Neural cell (in vitro differentiated cells): ENCODE measurements at regions not wholly inside any gene's neighbourhood (a gene's known extent, or its start where the extent isn't known, plus 50 kb on each side); places are given as distances from the start of the nearest gene placed in this dataset.

ENCODE experiments used
- H2AFZ ChIP-seq: fragments of 200-600, 300-800 bp; sonication (generic), shearing (Covaris generic); 2 replicates; pipeline ENCODE4 v1.6.0; 2014; ENCODE audit warnings: low read depth, mild to moderate bottlenecking, antibody characterized with exemption, low read length, moderate library complexity
- H3F3A ChIP-seq: fragments of 200-600 bp; shearing (Covaris generic); 2 replicates; pipeline ENCODE4 v1.6.1; 2016; ENCODE audit warnings: mild to moderate bottlenecking, moderate library complexity, mixed read lengths, antibody characterized with exemption, low read length; ENCODE audit not compliant: insufficient read depth, poor library complexity, severe bottlenecking
- H3K27ac ChIP-seq: fragments of 200-600, 300-800 bp; sonication (generic), shearing (Covaris generic); 2 replicates; pipeline ENCODE4 v1.5.1; 2014; ENCODE audit warnings: mild to moderate bottlenecking, low read length, moderate library complexity
- H3K27me3 ChIP-seq: fragments of 300-800, 200-600 bp; sonication (generic), shearing (Covaris generic); 2 replicates; pipeline ENCODE4 v1.6.0; 2014; ENCODE audit warnings: mild to moderate bottlenecking, low read depth, low read length, moderate library complexity; ENCODE audit not compliant: insufficient read depth
- H3K36me3 ChIP-seq: fragments of 300-800, 200-600 bp; sonication (generic), shearing (Covaris generic); 2 replicates; pipeline ENCODE4 v1.5.1; 2014; ENCODE audit warnings: mild to moderate bottlenecking, antibody characterized with exemption, low read length, moderate library complexity; ENCODE audit not compliant: insufficient read depth
- H3K4me2 ChIP-seq: fragments of 300-800, 200-600 bp; sonication (generic), shearing (Covaris generic); 2 replicates; pipeline ENCODE4 v1.6.0; 2014; ENCODE audit warnings: mild to moderate bottlenecking, low read length
- H3K4me3 ChIP-seq: fragments of 300-800, 200-600 bp; sonication (generic), shearing (Covaris generic); 2 replicates; pipeline ENCODE4 v1.5.1; 2014; ENCODE audit warnings: mild to moderate bottlenecking, low read length, moderate library complexity
- H3K79me2 ChIP-seq: fragments of 200-600 bp; shearing (Covaris generic); replicated peaks from 2 replicates; pipeline ENCODE4 v1.6.0; 2014; ENCODE audit warnings: mild to moderate bottlenecking, low read length, moderate library complexity; ENCODE audit not compliant: insufficient read depth
- H3K9ac ChIP-seq: fragments of 300-800, 200-600 bp; sonication (generic), shearing (Covaris generic); 2 replicates; pipeline ENCODE4 v1.6.1; 2016; ENCODE audit warnings: mild to moderate bottlenecking, low read length, mixed read lengths
- H3K9me2 ChIP-seq: fragments of 200-600 bp; shearing (Covaris generic); 2 replicates; pipeline ENCODE4 v1.6.1; 2016; ENCODE audit warnings: mild to moderate bottlenecking, low read length, mixed read lengths; ENCODE audit not compliant: insufficient read depth
- H3K9me3 ChIP-seq: fragments of 200-600, 300-800 bp; sonication (generic), shearing (Covaris generic); 2 replicates; pipeline ENCODE4 v1.6.1; 2016; ENCODE audit warnings: mild to moderate bottlenecking, mixed run types, low read length, moderate library complexity, mixed read lengths
- H4K20me1 ChIP-seq: fragments of 200-600 bp; shearing (Covaris generic); 2 replicates; pipeline ENCODE4 v1.6.1; 2016; ENCODE audit warnings: mild to moderate bottlenecking, mixed run types; ENCODE audit not compliant: insufficient read depth
- EP300 ChIP-seq: fragments of 450-650 bp; conservative IDR thresholded peaks from 2 replicates; pipeline ENCODE4 v1.6.1; 2014; ENCODE audit warnings: antibody characterized with exemption, mild to moderate bottlenecking, moderate library complexity; ENCODE audit not compliant: poor library complexity, severe bottlenecking
- EZH2 ChIP-seq: fragments of 200-600, 300-800 bp; shearing (Covaris generic), sonication (generic); IDR thresholded peaks from 2 replicates; pipeline ENCODE4 v1.6.1; 2014; ENCODE audit warnings: antibody characterized with exemption, low read length, borderline replicate concordance, mild to moderate bottlenecking; ENCODE audit not compliant: insufficient read depth, poor library complexity, severe bottlenecking
- MXI1 ChIP-seq: fragments of 450-650 bp; conservative IDR thresholded peaks from 2 replicates; pipeline ENCODE4 v1.6.1; 2014; ENCODE audit warnings: antibody characterized with exemption, mild to moderate bottlenecking; ENCODE audit not compliant: poor library complexity, severe bottlenecking
- POLR2AphosphoS5 ChIP-seq: IDR thresholded peaks from 2 replicates; pipeline ENCODE4 v1.6.1; 2012
- RAD21 ChIP-seq: fragments of 450-650 bp; conservative IDR thresholded peaks from 2 replicates; pipeline ENCODE4 v1.6.1; 2014; ENCODE audit warnings: antibody characterized with exemption, mild to moderate bottlenecking, moderate library complexity
- REST ChIP-seq: IDR thresholded peaks from 2 replicates; pipeline ENCODE4 v1.6.1; 2012; ENCODE audit warnings: borderline replicate concordance
- SMC3 ChIP-seq: fragments of 450-650 bp; conservative IDR thresholded peaks from 2 replicates; pipeline ENCODE4 v1.6.1; 2014; ENCODE audit warnings: antibody characterized with exemption, mild to moderate bottlenecking, moderate library complexity; ENCODE audit not compliant: poor library complexity
- TAF1 ChIP-seq: IDR thresholded peaks from 2 replicates; pipeline ENCODE4 v1.6.1; 2012; ENCODE audit warnings: low read depth
- TF ChIP-seq, protein P1 (sequence below): fragments of 450-650 bp; IDR thresholded peaks from 2 replicates; pipeline ENCODE4 v1.5.1; 2014; ENCODE audit warnings: antibody characterized with exemption, mild to moderate bottlenecking, moderate library complexity; ENCODE audit not compliant: poor library complexity, severe bottlenecking

GRCh38 chr7:108908456-108908855 is 338.8 kb downstream of the DNAJB9 start:
- Histone ChIP-seq H3F3A (no peaks in the 10 kb centered on the region), H3K79me2 (no peaks in the 10 kb centered on the region), H3K9me2 (no peaks in the 10 kb centered on the region), H3K4me3 (no peak overlapping the region), H3K4me2 (no peak overlapping the region), H4K20me1 (no peaks in the 10 kb centered on the region), H3K9me3 (no peaks in the 10 kb centered on the region), H3K27ac (no peak overlapping the region), H2AFZ (no peak overlapping the region), H3K36me3 (no peaks in the 10 kb centered on the region), H3K27me3 (no peaks in the 10 kb centered on the region), H3K9ac (no peak overlapping the region)
- TF ChIP-seq EP300 (no peak), EZH2 (no peak), RAD21 (no peak), POLR2AphosphoS5 (no peak), MXI1 (no peak)
- TF ChIP-seq, protein P1, sequence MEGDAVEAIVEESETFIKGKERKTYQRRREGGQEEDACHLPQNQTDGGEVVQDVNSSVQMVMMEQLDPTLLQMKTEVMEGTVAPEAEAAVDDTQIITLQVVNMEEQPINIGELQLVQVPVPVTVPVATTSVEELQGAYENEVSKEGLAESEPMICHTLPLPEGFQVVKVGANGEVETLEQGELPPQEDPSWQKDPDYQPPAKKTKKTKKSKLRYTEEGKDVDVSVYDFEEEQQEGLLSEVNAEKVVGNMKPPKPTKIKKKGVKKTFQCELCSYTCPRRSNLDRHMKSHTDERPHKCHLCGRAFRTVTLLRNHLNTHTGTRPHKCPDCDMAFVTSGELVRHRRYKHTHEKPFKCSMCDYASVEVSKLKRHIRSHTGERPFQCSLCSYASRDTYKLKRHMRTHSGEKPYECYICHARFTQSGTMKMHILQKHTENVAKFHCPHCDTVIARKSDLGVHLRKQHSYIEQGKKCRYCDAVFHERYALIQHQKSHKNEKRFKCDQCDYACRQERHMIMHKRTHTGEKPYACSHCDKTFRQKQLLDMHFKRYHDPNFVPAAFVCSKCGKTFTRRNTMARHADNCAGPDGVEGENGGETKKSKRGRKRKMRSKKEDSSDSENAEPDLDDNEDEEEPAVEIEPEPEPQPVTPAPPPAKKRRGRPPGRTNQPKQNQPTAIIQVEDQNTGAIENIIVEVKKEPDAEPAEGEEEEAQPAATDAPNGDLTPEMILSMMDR, result no peak

DNA sequence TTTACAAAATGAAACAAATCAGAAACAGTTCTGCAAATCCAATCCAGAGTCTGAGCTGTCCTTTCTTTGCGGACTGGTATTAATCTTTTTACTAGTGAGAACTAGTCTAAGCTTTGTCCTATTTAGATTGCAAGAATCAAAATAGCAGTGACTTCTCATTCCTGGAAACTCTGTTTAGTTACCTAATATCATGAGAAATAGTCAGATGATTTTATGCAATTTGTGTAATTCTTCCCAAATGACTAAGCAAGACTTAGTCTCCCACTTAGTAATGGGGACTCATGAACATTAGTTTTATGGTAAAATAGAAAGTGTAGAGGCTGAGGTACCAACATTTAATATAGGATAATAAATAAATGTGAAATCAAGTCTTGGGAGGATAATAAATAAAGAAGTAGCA is 341.3 kb downstream of the DNAJB9 start:
- no peak overlapping the region for H3K27ac ChIP-seq
- no peaks in the 10 kb centered on the region for H3K36me3 ChIP-seq
- no peak overlapping the region for H3K4me3 ChIP-seq
- H3K9me2 ChIP-seq, result no peaks in the 10 kb centered on the region
- no peaks in the 10 kb centered on the region for H3F3A ChIP-seq
- H3K9ac ChIP-seq, result no peak overlapping the region
- TF ChIP-seq TAF1, result no peak
- TF ChIP-seq REST, result no peak
- no peak for TF ChIP-seq POLR2AphosphoS5
- TF ChIP-seq RAD21, result no peak
- no peak for TF ChIP-seq MXI1
- no peak for TF ChIP-seq EP300
- no peak for TF ChIP-seq SMC3
- TF ChIP-seq, protein P1, result no peak
- TF ChIP-seq EZH2, result no peak
- peaks cover 4% of the 10 kb centered on the region for H3K9me3 ChIP-seq
- H3K79me2 ChIP-seq, result no peaks in the 10 kb centered on the region
- H2AFZ ChIP-seq, result no peak overlapping the region
- no peak overlapping the region for H3K4me2 ChIP-seq
- no peaks in the 10 kb centered on the region for H3K27me3 ChIP-seq
- no peaks in the 10 kb centered on the region for H4K20me1 ChIP-seq
